HEK293 (cell line): ENCODE measurements at regions not wholly inside any gene's neighbourhood (a gene's known extent, or its start where the extent isn't known, plus 50 kb on each side); places are given as distances from the start of the nearest gene placed in this dataset.

Experiments used
- EGR2 ChIP-seq: fragments of 450-650 bp; formaldehyde crosslinking; IDR thresholded peaks from 2 replicates; pipeline ENCODE4 v1.5.1; 2016; ENCODE audit warnings: low read depth, missing biosample characterization, missing genetic modification characterization
- HOXA7 ChIP-seq: sonication (generic); formaldehyde crosslinking; IDR thresholded peaks from 2 replicates; pipeline ENCODE4 v1.8.1; 2022; ENCODE audit warnings: missing genetic modification reagents, borderline replicate concordance
- HOXD13 ChIP-seq: sonication (generic); formaldehyde crosslinking; IDR thresholded peaks from 2 replicates; pipeline ENCODE4 v1.8.0; 2022; ENCODE audit warnings: missing genetic modification reagents, borderline replicate concordance
- MYNN ChIP-seq: fragments of 450-650 bp; formaldehyde crosslinking; IDR thresholded peaks from 2 replicates; pipeline ENCODE4 v1.5.1; 2016; ENCODE audit warnings: missing biosample characterization, missing genetic modification characterization, borderline replicate concordance
- SCRT2 ChIP-seq: fragments of 450-650 bp; formaldehyde crosslinking; IDR thresholded peaks from 2 replicates; pipeline ENCODE4 v1.5.1; 2016; ENCODE audit warnings: missing biosample characterization, missing genetic modification characterization
- ZBTB17 ChIP-seq: fragments of 450-650 bp; formaldehyde crosslinking; IDR thresholded peaks from 2 replicates; pipeline ENCODE4 v1.5.1; 2016; ENCODE audit warnings: missing biosample characterization, missing genetic modification characterization
- ZBTB20 ChIP-seq: fragments of 450-650 bp; formaldehyde crosslinking; IDR thresholded peaks from 2 replicates; pipeline ENCODE4 v1.5.1; 2016; ENCODE audit warnings: missing biosample characterization, missing genetic modification characterization
- ZFHX2 ChIP-seq: fragments of 450-650 bp; formaldehyde crosslinking; conservative IDR thresholded peaks from 2 replicates; pipeline ENCODE4 v1.5.1; 2016; ENCODE audit warnings: missing biosample characterization, missing genetic modification characterization
- ZNF146 ChIP-seq: fragments of 450-650 bp; formaldehyde crosslinking; IDR thresholded peaks from 2 replicates; pipeline ENCODE4 v1.5.1; 2016; ENCODE audit warnings: missing biosample characterization, missing genetic modification characterization
- ZNF16 ChIP-seq: fragments of 450-650 bp; formaldehyde crosslinking; IDR thresholded peaks from 2 replicates; pipeline ENCODE4 v1.5.1; 2016; ENCODE audit warnings: low read depth, missing biosample characterization, missing genetic modification characterization
- ZNF202 ChIP-seq: fragments of 450-650 bp; formaldehyde crosslinking; IDR thresholded peaks from 2 replicates; pipeline ENCODE4 v1.5.1; 2016; ENCODE audit warnings: missing biosample characterization, missing genetic modification characterization, borderline replicate concordance
- ZNF221 ChIP-seq: fragments of 450-650 bp; formaldehyde crosslinking; IDR thresholded peaks from 2 replicates; pipeline ENCODE4 v1.5.1; 2017; ENCODE audit warnings: missing biosample characterization, missing genetic modification characterization, borderline replicate concordance
- ZNF324 ChIP-seq: fragments of 450-650 bp; formaldehyde crosslinking; IDR thresholded peaks from 2 replicates; pipeline ENCODE4 v1.5.1; 2016; ENCODE audit warnings: missing biosample characterization, missing genetic modification characterization
- ZNF350 ChIP-seq: fragments of 450-650 bp; formaldehyde crosslinking; IDR thresholded peaks from 2 replicates; pipeline ENCODE4 v1.5.0; 2017; ENCODE audit warnings: missing biosample characterization, mild to moderate bottlenecking, missing genetic modification characterization
- ZNF394 ChIP-seq: fragments of 450-650 bp; formaldehyde crosslinking; IDR thresholded peaks from 2 replicates; pipeline ENCODE4 v1.5.1; 2016; ENCODE audit warnings: missing biosample characterization, missing genetic modification characterization, mild to moderate bottlenecking, moderate library complexity, borderline replicate concordance
- ZNF416 ChIP-seq: fragments of 450-650 bp; formaldehyde crosslinking; IDR thresholded peaks from 2 replicates; pipeline ENCODE4 v1.5.1; 2016; ENCODE audit warnings: missing biosample characterization, missing genetic modification characterization
- ZNF571 ChIP-seq: fragments of 450-650 bp; formaldehyde crosslinking; IDR thresholded peaks from 2 replicates; pipeline ENCODE4 v1.5.0; 2017; ENCODE audit warnings: missing biosample characterization, missing genetic modification characterization
- ZNF600 ChIP-seq: fragments of 450-650 bp; formaldehyde crosslinking; IDR thresholded peaks from 2 replicates; pipeline ENCODE4 v1.5.1; 2016; ENCODE audit warnings: missing biosample characterization, missing genetic modification characterization
- ZNF658 ChIP-seq: fragments of 450-650 bp; formaldehyde crosslinking; IDR thresholded peaks from 2 replicates; pipeline ENCODE4; 2016; ENCODE audit warnings: missing biosample characterization, missing genetic modification characterization
- ZNF677 ChIP-seq: fragments of 450-650 bp; IDR thresholded peaks from 2 replicates; pipeline ENCODE4 v1.5.0; 2018; ENCODE audit warnings: missing biosample characterization, mild to moderate bottlenecking, missing genetic modification characterization, moderate library complexity
- ZNF785 ChIP-seq: fragments of 450-650 bp; formaldehyde crosslinking; IDR thresholded peaks from 2 replicates; pipeline ENCODE4 v1.5.1; 2016; ENCODE audit warnings: missing biosample characterization, missing genetic modification characterization
- TF ChIP-seq, protein P1 (sequence below): fragments of 450-650 bp; formaldehyde crosslinking; IDR thresholded peaks from 2 replicates; pipeline ENCODE4 v1.5.1; 2016; ENCODE audit warnings: missing biosample characterization, missing genetic modification characterization, borderline replicate concordance
- TF ChIP-seq, protein P2 (sequence below): fragments of 450-650 bp; formaldehyde crosslinking; IDR thresholded peaks from 2 replicates; pipeline ENCODE4 v1.5.1; 2016; ENCODE audit warnings: missing biosample characterization, missing genetic modification characterization, low read depth
- TF ChIP-seq, protein P3 (sequence below): fragments of 450-650 bp; formaldehyde crosslinking; IDR thresholded peaks from 2 replicates; pipeline ENCODE4 v1.5.1; 2016; ENCODE audit warnings: missing biosample characterization, missing genetic modification characterization
- TF ChIP-seq, protein P4 (sequence below): fragments of 450-650 bp; formaldehyde crosslinking; IDR thresholded peaks from 2 replicates; pipeline ENCODE4 v1.5.1; 2016; ENCODE audit warnings: missing biosample characterization, missing genetic modification characterization
- TF ChIP-seq, protein P5 (sequence below): fragments of 450-650 bp; formaldehyde crosslinking; IDR thresholded peaks from 2 replicates; pipeline ENCODE4 v1.5.1; 2016; ENCODE audit warnings: missing biosample characterization, missing genetic modification characterization
- TF ChIP-seq, protein P6 (sequence below): fragments of 450-650 bp; formaldehyde crosslinking; IDR thresholded peaks from 2 replicates; pipeline ENCODE4 v1.5.1; 2016; ENCODE audit warnings: missing biosample characterization, missing genetic modification characterization
- TF ChIP-seq, protein P7 (sequence below): fragments of 450-650 bp; formaldehyde crosslinking; IDR thresholded peaks from 2 replicates; pipeline ENCODE4 v1.5.1; 2016; ENCODE audit warnings: missing biosample characterization, missing genetic modification characterization

DNA sequence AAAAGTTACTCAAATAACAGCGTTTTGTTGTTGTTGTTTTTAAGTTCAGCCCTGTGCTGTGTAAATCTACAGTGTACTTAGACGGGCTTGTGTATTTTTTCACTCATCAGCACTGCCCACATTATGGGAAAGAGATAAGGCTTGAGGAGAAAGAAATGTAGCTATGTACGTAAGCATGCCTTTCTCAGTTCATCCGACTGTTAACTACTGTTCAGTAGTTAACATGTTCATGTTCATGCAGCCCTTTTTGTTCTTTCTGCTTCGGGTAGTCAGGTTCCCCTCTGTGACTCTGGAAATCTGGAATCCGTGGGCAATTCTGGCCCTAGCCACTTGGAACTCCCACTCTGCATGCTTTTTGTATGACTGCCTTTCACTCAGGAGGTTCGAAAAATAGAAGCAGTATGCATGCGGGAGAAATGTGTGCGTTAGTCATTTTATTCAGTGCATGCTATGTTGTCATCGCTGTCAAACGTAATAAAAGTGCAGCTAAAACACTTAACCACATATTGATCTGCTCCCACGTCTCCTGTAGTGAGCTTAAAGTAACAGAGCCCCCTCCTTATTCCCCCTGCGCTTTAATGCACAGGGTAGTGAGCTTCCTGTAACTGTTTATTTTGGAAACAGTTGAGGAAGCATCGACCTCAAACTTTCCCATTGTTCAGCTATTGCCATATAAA, 283.1 kb upstream of the NR2F2 start (continued):
- no peak for TF ChIP-seq ZNF350 (tag by site-specific recombination)
- TF ChIP-seq, protein P1, sequence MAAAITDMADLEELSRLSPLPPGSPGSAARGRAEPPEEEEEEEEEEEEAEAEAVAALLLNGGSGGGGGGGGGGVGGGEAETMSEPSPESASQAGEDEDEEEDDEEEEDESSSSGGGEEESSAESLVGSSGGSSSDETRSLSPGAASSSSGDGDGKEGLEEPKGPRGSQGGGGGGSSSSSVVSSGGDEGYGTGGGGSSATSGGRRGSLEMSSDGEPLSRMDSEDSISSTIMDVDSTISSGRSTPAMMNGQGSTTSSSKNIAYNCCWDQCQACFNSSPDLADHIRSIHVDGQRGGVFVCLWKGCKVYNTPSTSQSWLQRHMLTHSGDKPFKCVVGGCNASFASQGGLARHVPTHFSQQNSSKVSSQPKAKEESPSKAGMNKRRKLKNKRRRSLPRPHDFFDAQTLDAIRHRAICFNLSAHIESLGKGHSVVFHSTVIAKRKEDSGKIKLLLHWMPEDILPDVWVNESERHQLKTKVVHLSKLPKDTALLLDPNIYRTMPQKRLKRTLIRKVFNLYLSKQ, result no peak
- no peak for TF ChIP-seq ZNF16
- no peak for TF ChIP-seq HOXD13 (CRISPR knock-in tag)
- TF ChIP-seq ZBTB20 (tag by site-specific recombination), result no peak
- peak; percentile 51; the same call in 1 of the 2 replicates for TF ChIP-seq ZNF146 (tag by site-specific recombination)
- no peak for TF ChIP-seq ZNF416 (tag by site-specific recombination)
- peak; percentile 93 for TF ChIP-seq ZFHX2 (tag by site-specific recombination)
- TF ChIP-seq, protein P2, sequence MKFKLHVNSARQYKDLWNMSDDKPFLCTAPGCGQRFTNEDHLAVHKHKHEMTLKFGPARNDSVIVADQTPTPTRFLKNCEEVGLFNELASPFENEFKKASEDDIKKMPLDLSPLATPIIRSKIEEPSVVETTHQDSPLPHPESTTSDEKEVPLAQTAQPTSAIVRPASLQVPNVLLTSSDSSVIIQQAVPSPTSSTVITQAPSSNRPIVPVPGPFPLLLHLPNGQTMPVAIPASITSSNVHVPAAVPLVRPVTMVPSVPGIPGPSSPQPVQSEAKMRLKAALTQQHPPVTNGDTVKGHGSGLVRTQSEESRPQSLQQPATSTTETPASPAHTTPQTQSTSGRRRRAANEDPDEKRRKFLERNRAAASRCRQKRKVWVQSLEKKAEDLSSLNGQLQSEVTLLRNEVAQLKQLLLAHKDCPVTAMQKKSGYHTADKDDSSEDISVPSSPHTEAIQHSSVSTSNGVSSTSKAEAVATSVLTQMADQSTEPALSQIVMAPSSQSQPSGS, result 0 out of 2 replicates have a peak, but pooled peaks have one; percentile 33
- TF ChIP-seq MYNN (tag by site-specific recombination), result no peak
- TF ChIP-seq ZNF394 (tag by site-specific recombination), result no peak
- TF ChIP-seq, protein P3, sequence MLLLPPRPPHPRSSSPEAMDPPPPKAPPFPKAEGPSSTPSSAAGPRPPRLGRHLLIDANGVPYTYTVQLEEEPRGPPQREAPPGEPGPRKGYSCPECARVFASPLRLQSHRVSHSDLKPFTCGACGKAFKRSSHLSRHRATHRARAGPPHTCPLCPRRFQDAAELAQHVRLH (tag by site-specific recombination), result peak; percentile 67; the same call in 1 of the 2 replicates
- no peak for TF ChIP-seq ZNF202 (tag by site-specific recombination)
- TF ChIP-seq, protein P4, sequence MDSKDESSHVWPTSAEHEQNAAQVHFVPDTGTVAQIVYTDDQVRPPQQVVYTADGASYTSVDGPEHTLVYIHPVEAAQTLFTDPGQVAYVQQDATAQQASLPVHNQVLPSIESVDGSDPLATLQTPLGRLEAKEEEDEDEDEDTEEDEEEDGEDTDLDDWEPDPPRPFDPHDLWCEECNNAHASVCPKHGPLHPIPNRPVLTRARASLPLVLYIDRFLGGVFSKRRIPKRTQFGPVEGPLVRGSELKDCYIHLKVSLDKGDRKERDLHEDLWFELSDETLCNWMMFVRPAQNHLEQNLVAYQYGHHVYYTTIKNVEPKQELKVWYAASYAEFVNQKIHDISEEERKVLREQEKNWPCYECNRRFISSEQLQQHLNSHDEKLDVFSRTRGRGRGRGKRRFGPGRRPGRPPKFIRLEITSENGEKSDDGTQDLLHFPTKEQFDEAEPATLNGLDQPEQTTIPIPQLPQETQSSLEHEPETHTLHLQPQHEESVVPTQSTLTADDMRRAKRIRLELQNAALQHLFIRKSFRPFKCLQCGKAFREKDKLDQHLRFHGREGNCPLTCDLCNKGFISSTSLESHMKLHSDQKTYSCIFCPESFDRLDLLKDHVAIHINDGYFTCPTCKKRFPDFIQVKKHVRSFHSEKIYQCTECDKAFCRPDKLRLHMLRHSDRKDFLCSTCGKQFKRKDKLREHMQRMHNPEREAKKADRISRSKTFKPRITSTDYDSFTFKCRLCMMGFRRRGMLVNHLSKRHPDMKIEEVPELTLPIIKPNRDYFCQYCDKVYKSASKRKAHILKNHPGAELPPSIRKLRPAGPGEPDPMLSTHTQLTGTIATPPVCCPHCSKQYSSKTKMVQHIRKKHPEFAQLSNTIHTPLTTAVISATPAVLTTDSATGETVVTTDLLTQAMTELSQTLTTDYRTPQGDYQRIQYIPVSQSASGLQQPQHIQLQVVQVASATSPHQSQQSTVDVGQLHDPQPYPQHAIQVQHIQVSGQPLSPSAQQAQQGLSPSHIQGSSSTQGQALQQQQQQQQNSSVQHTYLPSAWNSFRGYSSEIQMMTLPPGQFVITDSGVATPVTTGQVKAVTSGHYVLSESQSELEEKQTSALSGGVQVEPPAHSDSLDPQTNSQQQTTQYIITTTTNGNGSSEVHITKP (tag by site-specific recombination), result peak; percentile 64
- TF ChIP-seq ZNF221 (tag by site-specific recombination), result no peak
- no peak for TF ChIP-seq ZNF677 (tag by site-specific recombination)
- TF ChIP-seq, protein P5, sequence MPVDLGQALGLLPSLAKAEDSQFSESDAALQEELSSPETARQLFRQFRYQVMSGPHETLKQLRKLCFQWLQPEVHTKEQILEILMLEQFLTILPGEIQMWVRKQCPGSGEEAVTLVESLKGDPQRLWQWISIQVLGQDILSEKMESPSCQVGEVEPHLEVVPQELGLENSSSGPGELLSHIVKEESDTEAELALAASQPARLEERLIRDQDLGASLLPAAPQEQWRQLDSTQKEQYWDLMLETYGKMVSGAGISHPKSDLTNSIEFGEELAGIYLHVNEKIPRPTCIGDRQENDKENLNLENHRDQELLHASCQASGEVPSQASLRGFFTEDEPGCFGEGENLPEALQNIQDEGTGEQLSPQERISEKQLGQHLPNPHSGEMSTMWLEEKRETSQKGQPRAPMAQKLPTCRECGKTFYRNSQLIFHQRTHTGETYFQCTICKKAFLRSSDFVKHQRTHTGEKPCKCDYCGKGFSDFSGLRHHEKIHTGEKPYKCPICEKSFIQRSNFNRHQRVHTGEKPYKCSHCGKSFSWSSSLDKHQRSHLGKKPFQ, result no peak
- TF ChIP-seq ZNF571 (tag by site-specific recombination), result no peak
- no peak for TF ChIP-seq ZNF658 (tag by site-specific recombination)
- TF ChIP-seq ZNF785, result no peak
- TF ChIP-seq, protein P6, sequence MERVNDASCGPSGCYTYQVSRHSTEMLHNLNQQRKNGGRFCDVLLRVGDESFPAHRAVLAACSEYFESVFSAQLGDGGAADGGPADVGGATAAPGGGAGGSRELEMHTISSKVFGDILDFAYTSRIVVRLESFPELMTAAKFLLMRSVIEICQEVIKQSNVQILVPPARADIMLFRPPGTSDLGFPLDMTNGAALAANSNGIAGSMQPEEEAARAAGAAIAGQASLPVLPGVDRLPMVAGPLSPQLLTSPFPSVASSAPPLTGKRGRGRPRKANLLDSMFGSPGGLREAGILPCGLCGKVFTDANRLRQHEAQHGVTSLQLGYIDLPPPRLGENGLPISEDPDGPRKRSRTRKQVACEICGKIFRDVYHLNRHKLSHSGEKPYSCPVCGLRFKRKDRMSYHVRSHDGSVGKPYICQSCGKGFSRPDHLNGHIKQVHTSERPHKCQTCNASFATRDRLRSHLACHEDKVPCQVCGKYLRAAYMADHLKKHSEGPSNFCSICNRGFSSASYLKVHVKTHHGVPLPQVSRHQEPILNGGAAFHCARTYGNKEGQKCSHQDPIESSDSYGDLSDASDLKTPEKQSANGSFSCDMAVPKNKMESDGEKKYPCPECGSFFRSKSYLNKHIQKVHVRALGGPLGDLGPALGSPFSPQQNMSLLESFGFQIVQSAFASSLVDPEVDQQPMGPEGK, result peak; percentile 68
- peak; percentile 67 for TF ChIP-seq EGR2
- TF ChIP-seq ZNF600 (tag by site-specific recombination), result peak; percentile 46; the same call in 1 of the 2 replicates
- no peak for TF ChIP-seq ZNF324 (tag by site-specific recombination)
- TF ChIP-seq, protein P7, sequence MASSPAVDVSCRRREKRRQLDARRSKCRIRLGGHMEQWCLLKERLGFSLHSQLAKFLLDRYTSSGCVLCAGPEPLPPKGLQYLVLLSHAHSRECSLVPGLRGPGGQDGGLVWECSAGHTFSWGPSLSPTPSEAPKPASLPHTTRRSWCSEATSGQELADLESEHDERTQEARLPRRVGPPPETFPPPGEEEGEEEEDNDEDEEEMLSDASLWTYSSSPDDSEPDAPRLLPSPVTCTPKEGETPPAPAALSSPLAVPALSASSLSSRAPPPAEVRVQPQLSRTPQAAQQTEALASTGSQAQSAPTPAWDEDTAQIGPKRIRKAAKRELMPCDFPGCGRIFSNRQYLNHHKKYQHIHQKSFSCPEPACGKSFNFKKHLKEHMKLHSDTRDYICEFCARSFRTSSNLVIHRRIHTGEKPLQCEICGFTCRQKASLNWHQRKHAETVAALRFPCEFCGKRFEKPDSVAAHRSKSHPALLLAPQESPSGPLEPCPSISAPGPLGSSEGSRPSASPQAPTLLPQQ (tag by site-specific recombination), result 0 out of 2 replicates have a peak, but pooled peaks have one; percentile 48
- TF ChIP-seq ZBTB17 (tag by site-specific recombination), result peak; percentile 53
- TF ChIP-seq SCRT2 (tag by site-specific recombination), result no peak
- no peak for TF ChIP-seq HOXA7
